Transverse colon (tissue), 4 donors: ENCODE measurements at regions not wholly inside any gene's neighbourhood (a gene's known extent, or its start where the extent isn't known, plus 50 kb on each side); places are given as distances from the start of the nearest gene placed in this dataset.

Experiments
- DNase-seq: peaks from one replicate; pipeline ENCODE4 v3.0.0-alpha.2; 2019
- H3K27ac ChIP-seq, 4 donors: fragments of 200-600 bp; sonication (generic); 2 replicates each; pipeline ENCODE4 v1.5.1; 2016 to 2018; ENCODE audit warnings: inconsistent platforms in 4 of 4
- H3K27me3 ChIP-seq: fragments of 200-600 bp; sonication (generic); 2 replicates; pipeline ENCODE4 v1.5.1; 2017; ENCODE audit warnings: inconsistent platforms
- H3K36me3 ChIP-seq, 4 donors: fragments of 200-600 bp; sonication (generic); 2 replicates each; pipeline ENCODE4 v1.5.1; 2017 to 2019; ENCODE audit warnings: inconsistent platforms in 4 of 4
- H3K4me1 ChIP-seq, 4 donors: fragments of 200-600 bp; sonication (generic); 2 replicates each; pipeline ENCODE4 v1.5.1; 2017 to 2020; ENCODE audit warnings: inconsistent platforms in 4 of 4
- H3K4me3 ChIP-seq, 4 donors: fragments of 200-600 bp; sonication (generic); 1 replicate in 1 of 4; 2 replicates in 3 of 4; pipeline versions ENCODE4 v1.5.1 to v1.6.1; 2017 to 2019; ENCODE audit warnings: inconsistent platforms in 4 of 4
- H3K9me3 ChIP-seq, 2 donors: fragments of 200-600 bp; sonication (generic); 2 replicates each; pipeline ENCODE4 v1.5.1; 2017 to 2019; ENCODE audit warnings: inconsistent platforms in 2 of 2
- CTCF ChIP-seq, 5 experiments: fragments of 200-600 bp in 3 of 5; fragments of 450-650 bp in 2 of 5; sonication (generic) in 3 of 5; IDR thresholded peaks; 1 replicate in 2 of 5; 2 replicates in 3 of 5; pipeline ENCODE4 v1.5.1; 2016 to 2017; ENCODE audit warnings: antibody characterized with exemption in 5 of 5, inconsistent platforms in 3 of 5, mild to moderate bottlenecking in 2 of 5, moderate library complexity in 1 of 5
- EP300 ChIP-seq: sonication (generic); formaldehyde crosslinking; IDR thresholded peaks from one replicate; pipeline ENCODE4 v1.6.1; 2017; ENCODE audit warnings: antibody characterized with exemption, low read depth
- POLR2A ChIP-seq: fragments of 450-650 bp; IDR thresholded peaks from one replicate; pipeline ENCODE4 v1.6.1; 2016; ENCODE audit warnings: antibody characterized with exemption, mild to moderate bottlenecking, moderate library complexity
- POLR2AphosphoS5 ChIP-seq, 3 donors: sonication (generic); formaldehyde crosslinking; IDR thresholded peaks; one replicate each; pipeline ENCODE4 v1.6.1; 2016; ENCODE audit warnings: antibody characterized with exemption in 3 of 3
- WGBS, 2 donors: methylation state at CpG; one replicate each; pipeline ENCODE4 v1.1.5; 2018; ENCODE audit warnings: low coverage in 1 of 2; 5-methylcytosine and 5-hydroxymethylcytosine counted together
- in situ Hi-C, 4 donors: fragments of 200-750 bp; cut with MboI; loops; one replicate each; pipeline versions ENCODE4 v1.15.0 to v1.15.1; 2017; ENCODE audit warnings: low sequenced_read_pairs in 3 of 4, low pct_ligation_motif_present in 1 of 4, low pct_unique_long_range_greater_than_20kb in 1 of 4
- intact Hi-C: fragments of 100-400 bp; cut with DNase I; formaldehyde crosslinking; loops from one replicate; pipeline ENCODE4 v1.15.1; 2023; ENCODE audit warnings: low total_unique reads

DNA sequence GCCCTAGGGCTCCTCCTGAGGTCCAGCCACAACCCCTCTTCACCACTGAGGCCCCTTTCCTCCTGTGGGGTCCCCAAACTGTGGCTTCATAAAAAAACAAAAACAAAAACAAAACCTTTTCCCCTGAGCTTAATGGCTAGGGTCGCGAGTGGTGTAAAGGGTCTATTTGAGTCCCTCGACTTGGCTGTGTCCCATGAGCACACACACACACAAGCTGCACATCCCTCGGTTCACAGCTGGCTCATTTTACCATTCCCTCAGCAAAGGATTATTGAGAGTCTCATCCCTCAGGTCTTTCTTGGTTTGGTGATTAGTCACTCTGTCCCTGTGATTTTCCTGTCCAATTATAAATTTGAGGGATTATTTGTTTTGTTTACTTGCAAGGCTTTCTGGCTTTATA lies 206.1 kb upstream of the SASH1 start:
- WGBS, 2 donors: 84 to 100% methylated on average over 3 to 4 of the region's 4 CpGs
- H3K36me3 ChIP-seq: no peaks in the 10 kb centered on the region
- in situ Hi-C loops: no loop called here
- no peak for TF ChIP-seq POLR2A
- TF ChIP-seq EP300: no peak
- TF ChIP-seq CTCF (IDR thresholded peaks at IDR 0.05): no peak
- TF ChIP-seq POLR2AphosphoS5 (IDR thresholded peaks at IDR 0.05): no peak
- no peaks in the 10 kb centered on the region for H3K9me3 ChIP-seq
- H3K27ac ChIP-seq: no peak overlapping the region
- H3K4me1 ChIP-seq: peaks cover 0 to 7% (median 2%) of the 10 kb centered on the region in 4 donors
- H3K4me3 ChIP-seq: no peak overlapping the region
- no peaks in the 10 kb centered on the region for H3K27me3 ChIP-seq
- intact Hi-C loops: loop anchor here (5.0 kb wide), 1 partner anchor 1129 kb away; no protein-coding TSS in a partner anchor
- no peak for DNase-seq

GRCh38 chr6:148137652-148138051 lies 205.0 kb upstream of the SASH1 start:
- peaks cover 0 to 7% (median 2%) of the 10 kb centered on the region in 4 donors for H3K4me1 ChIP-seq
- no peaks in the 10 kb centered on the region for H3K9me3 ChIP-seq
- no peak overlapping the region for H3K27ac ChIP-seq
- TF ChIP-seq POLR2AphosphoS5 (IDR thresholded peaks at IDR 0.05) (no peak), EP300 (no peak), POLR2A (no peak), CTCF (IDR thresholded peaks at IDR 0.05) (no peak)
- 70% methylated on average over 1 of the region's 1 CpG; no CpG with 5 or more reads in 1 of the 2 donors for WGBS, 2 donors
- H3K4me3 ChIP-seq: no peak overlapping the region
- intact Hi-C loops: loop anchor here (5.0 kb wide), 1 partner anchor 1130 kb away; no protein-coding TSS in a partner anchor
- no peaks in the 10 kb centered on the region for H3K27me3 ChIP-seq
- DNase-seq: no peak
- no peaks in the 10 kb centered on the region for H3K36me3 ChIP-seq
- in situ Hi-C loops: no loop called here

DNA sequence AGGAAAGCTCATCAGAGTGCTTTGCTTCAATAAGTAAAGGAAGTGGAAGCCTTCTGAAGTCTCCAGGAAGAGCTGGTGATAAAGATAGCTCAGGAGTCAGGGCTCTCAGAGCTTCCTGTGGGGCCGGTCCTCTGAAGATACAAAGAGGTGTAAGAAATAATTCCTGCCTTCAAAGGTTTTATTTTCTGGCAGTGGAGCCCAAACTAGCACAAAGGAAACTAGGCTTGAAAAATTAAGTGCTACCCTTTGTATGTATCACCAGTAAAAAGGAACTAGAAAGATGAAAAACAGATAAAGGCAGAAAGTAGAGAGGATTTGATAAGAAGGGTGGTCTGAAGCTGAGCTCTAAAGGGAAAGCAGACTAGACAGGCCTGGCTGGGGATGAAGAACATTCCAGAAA lies 204.1 kb upstream of the SASH1 start:
- Histone ChIP-seq H3K27me3 (no peaks in the 10 kb centered on the region), H3K4me3 (no peak overlapping the region), H3K9me3 (no peaks in the 10 kb centered on the region), H3K4me1 (peaks cover 0 to 7% (median 2%) of the 10 kb centered on the region in 4 donors), H3K36me3 (no peaks in the 10 kb centered on the region), H3K27ac (no peak overlapping the region)
- DNase-seq: no peak
- TF ChIP-seq CTCF (IDR thresholded peaks at IDR 0.05): no peak
- no peak for TF ChIP-seq EP300
- no peak for TF ChIP-seq POLR2AphosphoS5 (IDR thresholded peaks at IDR 0.05)
- TF ChIP-seq POLR2A: no peak
- in situ Hi-C loops: no loop called here
- WGBS, 2 donors: 52 to 63% methylated on average over 1 of the region's 1 CpG
- intact Hi-C loops: loop anchor here (5.0 kb wide), 1 partner anchor 1131 kb away; no protein-coding TSS in a partner anchor

GRCh38 chr6:148140772-148141557 lies 201.7 kb upstream of the SASH1 start:
- H3K27ac ChIP-seq: no peak overlapping the region
- no peak for DNase-seq
- no peaks in the 10 kb centered on the region for H3K4me1 ChIP-seq
- no peak overlapping the region for H3K4me3 ChIP-seq
- WGBS, 2 donors: 78 to 82% methylated on average over 5 of the region's 5 CpGs
- intact Hi-C loops: no loop called here
- in situ Hi-C loops: no loop called here
- H3K27me3 ChIP-seq: no peaks in the 10 kb centered on the region
- no peak for TF ChIP-seq CTCF (IDR thresholded peaks at IDR 0.05)
- no peak for TF ChIP-seq POLR2A
- no peak for TF ChIP-seq EP300
- TF ChIP-seq POLR2AphosphoS5 (IDR thresholded peaks at IDR 0.05): no peak
- H3K9me3 ChIP-seq: no peaks in the 10 kb centered on the region
- no peaks in the 10 kb centered on the region for H3K36me3 ChIP-seq
